GM18870 (cell line): ENCODE measurements at regions not wholly inside any gene's neighbourhood (a gene's known extent, or its start where the extent isn't known, plus 50 kb on each side); places are given as distances from the start of the nearest gene placed in this dataset.
"Not testable (repeated sequence)": the region's sequence is repeated elsewhere in the genome, so short reads cannot be mapped to it uniquely, and the experiment has no call there.

ENCODE experiments used
- ATAC-seq: cut with Tn5 transposase; IDR thresholded peaks from one replicate; pipeline ENCODE4 v1.9.1; 2021; ENCODE audit warnings: moderate library complexity; ENCODE audit not compliant: unreplicated experiment

GRCh38 chr4:138803051-138803450 lies 212.5 kb upstream of the NOCT start:
- ATAC-seq: no peak

GRCh38 chr4:138802499-138802898 lies 213.1 kb upstream of the NOCT start:
- no peak for ATAC-seq

GRCh38 chr4:138800421-138800820 lies 215.2 kb upstream of the NOCT start:
- no peak for ATAC-seq

- no peak for ATAC-seq
Observed at GRCh38 chr4:138798404-138798803, 217.2 kb upstream of the NOCT start.

GRCh38 chr4:138797646-138798045 lies 217.9 kb upstream of the NOCT start:
- ATAC-seq: no peak

- ATAC-seq: no peak
Observed at GRCh38 chr4:138796761-138797160, 218.8 kb upstream of the NOCT start.

- ATAC-seq: no peak
Observed at GRCh38 chr4:138790706-138791340, 224.8 kb upstream of the NOCT start.

- no peak for ATAC-seq
Observed at GRCh38 chr4:138789796-138790195, 225.8 kb upstream of the NOCT start.

- ATAC-seq: no peak
Observed at GRCh38 chr4:138788857-138789256, 226.7 kb upstream of the NOCT start.

- ATAC-seq: no peak
Observed at GRCh38 chr4:138788267-138788790, 227.3 kb upstream of the NOCT start.

GRCh38 chr4:138779761-138780160 lies 235.8 kb upstream of the NOCT start:
- ATAC-seq: not testable (repeated sequence)

- peak; percentile 93 for ATAC-seq
Observed at GRCh38 chr4:138775890-138776289, 239.7 kb upstream of the NOCT start.

- ATAC-seq: peak; percentile 10
Observed at GRCh38 chr4:138775489-138775888, 240.1 kb upstream of the NOCT start.

GRCh38 chr4:138774940-138775339 lies 240.6 kb upstream of the NOCT start:
- ATAC-seq: no peak

- ATAC-seq: not testable (repeated sequence)
Observed at GRCh38 chr4:138774125-138774524, 241.5 kb upstream of the NOCT start.

- no peak for ATAC-seq
Observed at GRCh38 chr4:138773321-138773720, 242.3 kb upstream of the NOCT start.

GRCh38 chr4:138772366-138772765 lies 243.2 kb upstream of the NOCT start:
- no peak for ATAC-seq

GRCh38 chr4:138770818-138771217 lies 244.8 kb upstream of the NOCT start:
- no peak for ATAC-seq

- no peak for ATAC-seq
Observed at GRCh38 chr4:138766332-138766731, 249.2 kb upstream of the NOCT start.

- ATAC-seq: no peak
Observed at GRCh38 chr4:138765442-138765841, 250.1 kb upstream of the NOCT start.

GRCh38 chr4:138761638-138762220 lies 253.9 kb upstream of the NOCT start:
- no peak for ATAC-seq

GRCh38 chr4:138759554-138759902 lies 256.1 kb upstream of the NOCT start:
- ATAC-seq: no peak
